ENCODE measurements at regions not wholly inside any gene's neighbourhood (a gene's known extent, or its start where the extent isn't known, plus 50 kb on each side); places are given as distances from the start of the nearest gene placed in this dataset.

GRCh38 chr9:119477197-119477596 lies 108.0 kb upstream of the BRINP1 start:
- H3K9ac ChIP-seq (replicated peaks; ENCODE audit: extremely low read depth, insufficient read depth, low read length): no peak overlapping the region

More at GRCh38 chr9:119477197-119477596, 108.0 kb upstream of the BRINP1 start:
- no peak overlapping the region for H3K4me3 ChIP-seq (replicated peaks in 1 of 3; ENCODE audit: insufficient read depth in 1 of 3, low read depth in 1 of 3, low read length in 3 of 3)
- BruUV-seq (replicated peaks): no TSS peak
- H3K9me3 ChIP-seq (replicated peaks; ENCODE audit: control insufficient read depth, insufficient read depth, low read length): no peaks in the 10 kb centered on the region
- H3K27ac ChIP-seq (ENCODE audit: insufficient read depth, low read depth, low read length): no peak overlapping the region
- no peaks in the 10 kb centered on the region for H3K27me3 ChIP-seq (ENCODE audit: control insufficient read depth in 2 of 2, insufficient read depth in 2 of 2, low read length in 2 of 2)
- H3K36me3 ChIP-seq (ENCODE audit: control insufficient read depth in 2 of 2, extremely low read depth in 1 of 2, insufficient read depth in 2 of 2, low read length in 2 of 2): no peaks in the 10 kb centered on the region
- H4K20me1 ChIP-seq (replicated peaks; ENCODE audit: control insufficient read depth, extremely low read depth, insufficient read depth, low read length): no peaks in the 10 kb centered on the region
- ChIA-PET POLR2A (no interaction called here), CTCF (no interaction called here)
- H3K79me2 ChIP-seq (ENCODE audit: control insufficient read depth, insufficient read depth, low read length): no peaks in the 10 kb centered on the region
- no peaks in the 10 kb centered on the region for H3K4me1 ChIP-seq (ENCODE audit: control insufficient read depth, extremely low read depth, insufficient read depth, low read length)
- dilution Hi-C loops (cut with MboI; ENCODE audit: extremely low pct_ligation_motif_present, low sequenced_read_pairs): no loop called here
- H3K4me2 ChIP-seq (ENCODE audit: insufficient read depth, low read length): no peak overlapping the region
- TF ChIP-seq POLR2A (IDR thresholded peaks at IDR 0.05; ENCODE audit: low read depth, low read length): no peak
- TF ChIP-seq FOS (IDR thresholded peaks at IDR 0.05; ENCODE audit: borderline replicate concordance, insufficient read depth, low read length): no peak
- TF ChIP-seq JUN (IDR thresholded peaks at IDR 0.05; ENCODE audit: borderline replicate concordance, insufficient read depth, insufficient read length, low read depth): no peak
- no peak for TF ChIP-seq GATA2 (IDR thresholded peaks at IDR 0.05; ENCODE audit: insufficient read depth, insufficient read length, low read depth, low read length)
- TF ChIP-seq CTCF (IDR thresholded peaks at IDR 0.05; ENCODE audit: extremely low read depth in 1 of 2, insufficient read depth in 1 of 2, low read depth in 1 of 2, low read length in 2 of 2): no peak
- no peak for TF ChIP-seq MYC (IDR thresholded peaks at IDR 0.05; ENCODE audit: low read depth, low read length)
- TF ChIP-seq MAX (IDR thresholded peaks at IDR 0.05; ENCODE audit: insufficient read depth, insufficient read length): no peak
- no peak for TF ChIP-seq POLR2AphosphoS5 (IDR thresholded peaks at IDR 0.05; ENCODE audit: insufficient read depth, low read depth, low read length)
- TF ChIP-seq EZH2 (IDR thresholded peaks at IDR 0.05; ENCODE audit: borderline replicate concordance, low read depth, low read length, severe bottlenecking): no peak
- DNase-seq (ENCODE audit: low read depth, low spot score) (no peak), FAIRE-seq (no peak)
- H2AFZ ChIP-seq (ENCODE audit: low read depth, low read length): no peak overlapping the region
- intact Hi-C loops (cut with micrococcal nuclease): no loop called here
- no peaks in the 10 kb centered on the region for H3K9me1 ChIP-seq (replicated peaks; ENCODE audit: control insufficient read depth, extremely low read depth, insufficient read depth, low read length)

All from endothelial cell of umbilical vein (primary cell).